ENCODE measurements at regions not wholly inside any gene's neighbourhood (a gene's known extent, or its start where the extent isn't known, plus 50 kb on each side); places are given as distances from the start of the nearest gene placed in this dataset.
"Not testable (repeated sequence)": the region's sequence is repeated elsewhere in the genome, so short reads cannot be mapped to it uniquely, and the experiment has no call there.

DNA sequence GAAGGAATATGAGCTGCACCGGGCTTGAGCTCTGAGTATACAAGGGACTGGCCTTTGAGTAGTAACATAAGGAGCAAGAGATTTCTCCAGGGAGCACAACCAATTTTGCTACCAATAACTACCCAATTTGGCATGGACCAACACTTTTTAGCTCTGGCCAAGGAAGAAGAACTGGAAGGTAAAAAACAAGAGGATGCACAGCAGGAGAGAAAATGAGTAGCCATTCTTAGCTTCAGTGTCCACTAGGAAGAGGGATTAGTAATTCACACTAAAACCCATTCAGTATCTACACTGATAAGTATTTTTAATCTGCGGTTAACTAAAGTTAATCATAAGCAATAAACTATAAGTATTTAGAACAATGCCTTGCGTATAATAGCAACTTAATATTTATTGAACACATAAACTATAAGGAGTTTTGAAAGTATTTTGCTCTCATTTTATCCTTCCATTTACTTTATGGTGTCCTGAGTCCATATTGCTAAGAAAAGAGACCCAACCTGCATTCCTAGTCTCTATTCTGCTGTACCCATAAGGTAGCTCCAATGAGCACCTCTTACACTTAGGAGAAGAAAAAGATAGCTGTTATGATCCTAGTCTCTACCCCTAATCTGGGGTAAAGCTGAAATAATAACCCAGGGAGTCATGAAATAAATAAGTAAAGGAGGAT is 268.9 kb downstream of the IGSF11 start:
- DNase-seq = no peak

DNA sequence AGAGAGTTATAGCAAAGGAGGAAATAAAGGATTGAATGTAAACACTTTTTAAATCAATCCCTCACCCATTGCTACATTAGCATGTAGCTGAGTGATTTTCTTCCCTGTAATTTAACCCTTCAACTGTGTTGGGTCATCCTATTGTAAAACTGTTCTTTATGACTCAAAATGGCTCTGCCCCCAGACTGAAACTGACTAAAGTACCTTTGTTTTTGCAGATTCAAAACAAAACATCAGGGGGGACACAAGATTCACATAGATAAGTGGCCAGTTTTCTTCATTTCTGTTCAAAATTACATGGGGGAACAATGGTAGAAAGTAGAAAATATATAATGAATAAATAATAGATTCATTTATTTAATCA is 268.4 kb downstream of the IGSF11 start:
- no peak for DNase-seq

DNA sequence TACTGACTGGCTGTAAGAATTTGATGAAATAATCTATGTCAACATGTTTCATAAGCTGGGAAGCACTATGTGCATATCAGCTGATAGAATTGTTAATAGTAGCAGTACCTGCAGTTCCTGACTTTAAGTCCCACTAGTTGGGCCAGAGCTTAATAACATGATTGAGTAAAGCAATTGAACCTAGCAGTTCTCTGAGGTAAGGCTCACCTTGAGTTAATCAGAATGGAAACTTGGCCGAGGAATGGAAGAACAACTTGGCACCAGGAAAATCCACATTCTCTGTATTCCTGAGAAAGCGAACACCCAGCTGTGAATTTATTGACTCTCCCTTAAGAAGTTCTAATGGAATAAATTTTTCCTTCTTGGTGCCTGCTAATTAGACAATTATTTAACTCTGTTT is 262.6 kb downstream of the IGSF11 start:
- DNase-seq = no peak

DNA sequence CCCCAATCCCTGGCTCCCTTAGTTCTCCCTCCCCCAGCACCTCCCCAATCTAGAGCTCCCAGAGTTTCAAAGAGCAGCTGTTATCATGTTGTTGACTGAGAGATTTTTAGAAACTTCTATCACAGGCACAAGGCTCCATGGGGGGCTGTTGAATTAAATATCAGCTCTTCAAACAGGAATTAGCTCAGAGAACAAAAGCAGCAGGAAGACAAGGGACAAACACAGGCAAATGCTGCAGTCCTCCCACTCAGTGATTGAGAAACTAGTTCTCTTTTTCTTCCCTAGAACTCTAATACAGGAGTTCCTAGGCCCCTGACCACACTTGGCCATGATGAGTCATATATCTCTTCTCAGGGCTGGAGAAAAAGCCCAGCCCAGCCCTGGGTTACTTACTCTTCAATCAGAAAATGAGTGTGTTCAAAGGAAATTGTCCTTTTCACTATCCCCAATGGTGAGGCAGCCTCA is 262.1 kb downstream of the IGSF11 start:
- no peak for DNase-seq

DNA sequence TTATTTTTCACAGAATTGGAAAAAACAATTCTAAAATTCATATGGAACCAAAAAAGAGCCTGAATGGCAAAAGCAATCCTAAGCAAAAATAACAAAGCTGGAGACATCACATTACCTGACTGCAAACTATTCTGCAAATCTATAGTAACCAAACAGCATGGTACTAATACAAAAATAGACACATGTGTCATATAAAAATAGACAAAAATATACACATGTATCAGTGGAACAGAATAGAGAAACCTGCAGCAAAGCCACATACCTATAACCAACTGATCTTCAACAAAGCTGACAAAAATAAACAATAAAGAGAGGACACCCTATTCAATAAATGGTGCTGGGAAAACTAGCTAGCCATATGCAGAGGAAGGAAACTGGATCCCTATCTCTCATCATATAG is 259.6 kb downstream of the IGSF11 start:
- DNase-seq = no peak

DNA sequence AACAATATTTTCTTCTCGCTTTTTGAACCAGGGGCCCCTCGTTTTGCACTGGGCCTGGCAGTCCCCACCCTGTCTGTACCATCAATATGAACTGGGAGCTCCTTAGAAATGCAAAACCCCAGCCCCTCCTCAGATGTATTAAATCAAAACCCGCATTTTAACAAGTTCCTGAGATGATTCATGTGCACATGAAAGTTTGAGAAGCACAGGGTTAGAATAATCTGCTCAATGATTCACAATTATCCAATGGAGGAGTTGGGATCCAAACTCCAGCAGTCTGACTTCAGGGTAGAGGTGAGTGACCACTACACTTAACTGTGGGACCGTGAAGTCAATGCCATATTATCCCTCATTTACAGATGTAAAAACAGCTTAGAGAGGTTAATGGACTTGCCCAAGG is 256.4 kb downstream of the IGSF11 start:
- DNase-seq = no peak

DNA sequence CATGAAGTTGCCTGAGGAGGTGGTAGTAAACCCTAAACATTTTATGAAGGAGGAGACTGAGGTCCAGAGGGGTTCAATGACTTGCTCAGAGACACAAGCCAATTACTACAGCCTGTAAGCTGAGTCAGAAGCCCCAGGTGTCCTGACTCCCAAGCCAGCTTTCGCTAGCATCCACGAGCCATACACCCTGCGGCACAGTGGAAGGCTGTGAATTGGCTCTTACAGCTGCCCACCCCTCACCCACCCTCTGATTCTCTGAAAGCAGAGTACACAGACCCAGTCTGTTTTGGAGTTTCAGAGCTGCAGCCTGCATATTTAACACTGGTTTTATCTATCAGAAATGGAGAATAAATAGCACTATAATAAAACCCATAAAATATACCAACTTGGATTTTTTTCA is 253.4 kb downstream of the IGSF11 start:
- DNase-seq = no peak

DNA sequence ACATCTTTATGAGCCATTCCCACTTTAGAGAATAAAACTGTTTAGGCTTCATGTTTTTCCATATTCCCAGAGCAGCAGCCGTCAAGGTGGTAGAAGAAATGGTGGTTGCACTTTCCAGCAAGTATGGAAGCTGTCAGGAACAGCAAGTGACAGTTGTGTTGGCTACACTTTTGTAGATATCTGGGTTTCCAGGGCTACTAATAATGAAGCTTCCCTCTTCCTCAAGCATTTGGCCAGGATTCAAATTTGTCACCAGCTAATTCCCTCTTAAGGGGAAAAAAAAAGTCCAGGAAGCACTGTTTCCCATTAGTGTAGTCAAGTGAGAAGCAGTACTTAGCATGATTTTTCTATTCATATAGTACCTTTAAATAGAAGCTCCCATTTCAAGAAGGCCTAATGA is 252.8 kb downstream of the IGSF11 start:
- no peak for DNase-seq

DNA sequence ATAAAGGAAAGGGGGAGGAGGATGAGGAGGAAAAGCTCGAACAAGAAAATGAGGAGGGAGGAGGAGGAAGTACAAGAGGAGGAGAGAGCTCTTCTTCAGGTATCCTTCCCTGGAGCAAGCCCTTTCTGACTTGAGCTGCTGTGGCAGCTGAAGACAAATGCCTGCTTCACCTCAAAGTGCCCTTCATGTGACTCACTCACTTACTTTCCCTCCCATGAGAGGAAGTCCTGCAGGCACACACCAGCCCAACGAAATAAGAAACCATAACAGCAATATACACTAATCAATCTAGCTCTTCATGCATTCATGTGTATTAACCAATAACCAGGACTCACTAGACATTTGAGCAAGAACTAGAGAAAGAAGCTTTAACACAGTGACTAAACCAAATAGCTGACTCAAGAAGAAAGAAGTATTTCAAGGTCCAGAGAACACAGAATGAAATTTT is 251.9 kb downstream of the IGSF11 start:
- no peak for DNase-seq

DNA sequence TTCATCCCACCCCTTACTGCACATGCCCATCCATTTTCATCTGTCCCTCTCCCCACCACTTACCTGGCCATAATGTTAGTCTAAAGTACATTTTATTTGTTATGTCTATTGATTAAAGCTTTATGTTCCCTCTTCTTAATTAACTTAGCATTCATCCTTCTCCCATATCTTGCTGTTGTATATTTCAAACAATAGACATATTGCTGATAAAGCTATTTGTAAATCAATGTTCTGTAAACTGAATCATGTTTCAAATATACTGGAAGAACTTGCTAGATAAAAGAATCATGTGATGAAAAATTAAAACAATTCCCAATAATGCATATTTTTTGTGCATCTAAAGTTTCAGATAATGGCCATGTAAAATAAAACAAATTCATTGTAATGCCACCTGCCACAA is 249.2 kb downstream of the IGSF11 start:
- no peak for DNase-seq

DNA sequence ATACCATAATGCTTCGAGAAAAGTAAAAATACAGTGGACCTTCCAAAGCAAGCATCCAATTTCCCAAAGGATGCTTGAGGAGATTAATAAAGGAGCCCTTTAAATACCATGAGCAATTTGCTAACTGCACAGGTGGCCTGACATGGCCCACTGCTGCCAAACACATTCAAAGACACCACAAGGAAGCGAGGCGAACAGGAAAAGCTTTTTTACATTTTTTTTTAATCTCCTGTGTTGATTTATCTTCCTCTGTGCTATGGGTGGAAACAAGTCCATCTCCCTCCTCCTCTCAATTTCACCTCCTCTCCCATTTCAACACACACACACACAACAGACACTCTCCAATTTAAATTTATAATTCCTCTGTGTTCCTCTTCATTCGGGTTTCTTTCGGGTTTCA is 243.4 kb downstream of the IGSF11 start:
- no peak for DNase-seq

DNA sequence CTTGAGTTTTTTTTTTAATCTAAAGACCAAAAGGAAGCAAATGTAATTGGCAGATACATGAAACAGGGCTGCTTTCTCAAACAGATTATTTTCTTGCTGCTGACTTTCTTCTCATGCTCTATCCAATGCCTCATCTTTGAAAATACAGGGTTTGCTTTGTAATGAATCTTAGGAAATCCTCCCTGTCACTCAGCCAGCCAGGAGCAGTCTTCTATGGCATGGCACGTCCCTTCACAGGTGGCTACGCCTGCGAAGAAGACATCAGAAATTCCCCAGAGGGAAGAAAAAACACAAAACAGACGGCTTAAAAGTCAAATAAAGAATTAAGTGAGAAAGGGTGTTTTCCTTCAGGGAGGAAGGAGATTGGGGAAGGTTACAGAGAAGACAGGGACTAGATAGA is 242.5 kb downstream of the IGSF11 start:
- DNase-seq = no peak

DNA sequence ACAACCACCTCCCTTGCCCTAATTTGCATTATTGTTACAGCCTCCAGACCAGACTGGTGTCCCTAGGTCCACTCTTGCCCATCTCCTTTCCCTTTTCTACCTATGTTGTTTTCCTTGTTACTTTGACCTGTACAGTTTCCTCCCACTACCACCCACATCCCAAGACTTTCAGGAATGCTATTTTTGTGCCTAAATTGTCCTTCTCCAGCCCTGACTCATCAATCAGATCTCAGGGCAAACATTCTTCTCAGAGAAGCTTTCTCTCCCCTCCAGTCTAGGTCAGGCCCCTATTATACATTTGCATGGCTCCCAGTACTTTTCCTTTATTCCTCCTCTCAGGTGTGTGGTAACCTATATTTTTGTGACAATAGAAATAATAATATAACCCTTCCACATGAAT is 241.5 kb downstream of the IGSF11 start:
- no peak for DNase-seq

DNA sequence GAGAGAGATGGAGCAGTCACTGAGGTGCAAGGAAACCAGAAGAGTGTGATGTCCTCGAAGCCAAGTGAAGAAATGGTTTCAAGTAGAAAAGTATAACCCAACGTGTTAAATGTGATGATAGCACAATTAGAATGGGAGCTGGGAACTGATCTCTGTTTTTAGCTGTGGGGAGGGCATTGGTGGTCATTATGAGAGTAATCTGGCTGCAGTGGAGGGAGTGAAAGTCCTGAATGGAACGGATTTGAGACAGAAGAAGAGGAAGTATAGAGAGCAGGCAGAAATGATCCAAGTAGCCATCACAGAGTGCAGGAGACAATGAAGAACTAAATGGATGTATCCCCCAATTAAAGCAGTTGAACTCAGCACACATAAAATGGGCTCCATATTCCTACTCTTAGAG is 235.3 kb downstream of the IGSF11 start:
- DNase-seq = no peak

DNA sequence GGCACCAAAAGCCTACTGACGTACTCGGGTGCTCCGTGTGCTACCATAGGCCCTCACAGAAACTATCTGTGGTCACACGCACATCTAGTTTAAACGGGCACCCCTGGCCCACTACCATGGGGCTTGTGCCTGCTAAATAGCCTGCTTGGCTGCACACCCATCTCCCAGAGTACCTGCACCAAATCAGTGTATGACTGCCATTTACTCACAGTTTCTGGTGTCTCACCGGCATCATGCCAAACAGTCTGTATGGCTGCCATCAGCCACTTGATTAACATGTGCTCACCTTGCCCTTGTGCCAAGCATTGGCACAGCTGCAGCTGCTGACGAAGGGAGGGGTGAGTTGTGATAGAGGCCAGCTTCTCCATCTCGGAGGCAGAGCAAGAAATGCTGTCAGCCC is 232.7 kb downstream of the IGSF11 start:
- DNase-seq = no peak

DNA sequence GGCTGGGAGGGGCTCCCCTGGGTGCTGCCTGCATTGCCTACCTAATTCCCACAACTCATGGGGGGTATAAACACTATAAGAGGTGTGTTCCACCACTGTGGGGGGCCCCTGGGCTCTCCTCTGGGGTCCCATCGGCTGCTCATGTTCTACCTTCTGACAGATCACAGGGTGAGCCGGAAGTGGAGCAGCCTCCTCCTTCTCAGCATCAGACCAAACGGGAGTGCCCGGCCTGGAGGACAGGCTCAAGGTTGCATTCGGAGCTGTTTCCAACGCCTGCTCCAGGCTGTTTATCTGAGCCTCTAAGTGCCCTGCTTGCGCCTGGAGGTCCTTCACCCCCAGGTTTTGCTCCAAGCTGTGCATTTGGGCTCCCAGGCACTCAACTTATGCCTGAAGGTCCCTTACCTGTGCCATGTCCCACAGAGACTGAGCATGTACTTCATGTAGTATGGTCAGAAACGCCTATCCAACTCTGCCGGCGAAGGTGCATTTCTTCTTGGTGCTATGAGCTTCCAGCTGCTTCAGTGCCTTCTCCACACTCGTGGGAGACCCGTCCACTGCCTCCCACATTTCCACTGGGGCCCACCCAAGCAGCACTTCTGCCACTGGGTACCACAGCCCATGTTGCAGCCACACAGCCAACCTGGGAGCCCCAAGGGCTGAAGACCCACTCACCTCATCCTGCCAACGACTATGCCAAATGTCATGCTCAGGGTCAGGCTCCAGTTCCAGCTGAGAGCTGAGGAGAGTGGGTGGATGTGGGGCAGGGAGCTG is 232.1 kb downstream of the IGSF11 start:
- no peak for DNase-seq

DNA sequence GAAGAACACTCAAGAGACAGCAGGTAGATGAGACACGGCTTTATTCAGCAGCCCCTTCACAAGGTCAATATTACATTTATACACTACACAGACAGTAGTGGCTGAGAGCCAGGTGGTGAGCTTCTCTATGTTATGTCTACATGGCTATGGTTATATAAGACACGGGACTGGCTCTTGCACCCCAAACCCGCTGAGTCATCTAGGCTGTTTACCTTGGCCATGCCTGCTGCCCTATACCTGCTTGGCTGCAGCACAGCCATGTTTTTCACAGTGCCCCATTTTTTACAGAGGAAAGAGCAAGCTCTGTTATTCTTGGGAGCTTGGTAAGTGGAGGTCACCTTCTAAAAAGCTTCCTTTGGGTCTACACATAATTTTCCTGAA is 231.6 kb downstream of the IGSF11 start:
- no peak for DNase-seq

DNA sequence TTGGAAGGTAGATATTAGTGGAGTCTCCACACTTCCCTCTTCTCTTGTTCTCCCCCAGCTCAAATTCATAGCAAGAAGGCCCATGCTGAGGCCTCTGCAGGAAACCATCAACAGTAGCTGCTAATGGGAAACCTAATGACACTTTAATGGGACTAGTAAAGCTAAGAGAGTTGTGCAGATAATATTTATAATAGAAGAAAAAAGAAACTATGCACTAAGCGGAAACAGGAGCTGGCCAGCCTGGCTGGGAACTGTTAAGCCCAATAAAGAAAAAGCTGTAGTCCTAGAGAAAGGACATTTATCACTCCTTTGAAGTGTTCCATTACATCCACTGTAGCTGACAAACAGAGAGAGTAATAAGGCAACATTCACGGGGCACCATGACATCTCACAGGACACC is 229.6 kb downstream of the IGSF11 start:
- no peak for DNase-seq

DNA sequence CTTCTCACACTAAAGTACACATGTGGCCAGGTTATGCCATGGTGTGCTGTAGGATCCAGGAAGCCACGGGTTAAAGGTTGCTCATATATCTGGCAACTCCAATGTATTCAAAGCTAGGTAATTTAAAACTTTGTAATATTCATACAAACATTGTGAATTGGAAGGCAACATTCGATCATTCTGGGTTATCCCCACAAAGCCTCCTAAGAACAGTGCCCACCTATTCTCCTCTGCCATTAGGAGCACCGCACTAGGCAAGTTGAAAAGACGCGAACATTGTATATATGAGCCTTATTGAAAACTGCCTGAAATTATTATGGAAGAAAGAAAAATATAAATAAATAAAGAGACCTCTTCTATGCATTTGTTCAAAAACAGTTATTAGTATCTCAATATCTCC is 228.2 kb downstream of the IGSF11 start:
- no peak for DNase-seq

DNA sequence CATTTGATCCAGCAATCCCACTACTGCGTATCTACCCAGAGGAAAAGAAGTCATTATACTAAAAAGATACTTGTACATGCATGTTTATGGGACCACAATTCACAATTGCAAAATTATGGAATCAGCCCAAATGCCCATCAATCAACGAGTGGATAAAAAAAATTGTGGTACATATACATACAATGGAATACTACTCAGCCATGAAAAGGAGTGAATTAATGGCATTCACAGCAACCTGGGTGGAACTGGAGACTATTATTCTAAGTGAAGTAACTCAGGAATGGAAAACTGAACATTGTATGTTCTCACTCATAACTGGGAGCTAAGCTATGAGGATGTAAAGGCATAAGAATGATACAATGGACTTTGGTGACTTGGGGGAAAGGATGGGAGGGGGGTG is 227.3 kb downstream of the IGSF11 start:
- not testable (repeated sequence) for DNase-seq

DNA sequence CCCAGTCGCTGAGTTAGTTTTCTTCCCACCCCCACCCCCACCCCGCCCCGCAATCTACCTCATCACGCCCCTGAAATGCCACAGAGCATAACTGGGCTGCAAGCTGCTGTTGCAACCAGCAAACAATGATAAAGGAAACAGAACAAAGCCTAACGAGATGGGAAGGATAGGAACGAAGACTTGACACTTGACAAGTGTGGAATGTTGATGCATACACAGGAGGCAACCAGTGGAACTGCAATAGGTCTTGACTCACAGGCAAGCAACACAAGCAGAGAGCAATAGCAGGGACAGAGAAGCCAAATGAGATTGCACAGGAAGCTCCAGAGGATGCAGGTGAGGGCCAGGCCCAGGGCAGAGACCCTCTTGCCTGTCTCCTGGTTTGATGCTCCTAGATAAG is 225.9 kb downstream of the IGSF11 start:
- DNase-seq = no peak

DNA sequence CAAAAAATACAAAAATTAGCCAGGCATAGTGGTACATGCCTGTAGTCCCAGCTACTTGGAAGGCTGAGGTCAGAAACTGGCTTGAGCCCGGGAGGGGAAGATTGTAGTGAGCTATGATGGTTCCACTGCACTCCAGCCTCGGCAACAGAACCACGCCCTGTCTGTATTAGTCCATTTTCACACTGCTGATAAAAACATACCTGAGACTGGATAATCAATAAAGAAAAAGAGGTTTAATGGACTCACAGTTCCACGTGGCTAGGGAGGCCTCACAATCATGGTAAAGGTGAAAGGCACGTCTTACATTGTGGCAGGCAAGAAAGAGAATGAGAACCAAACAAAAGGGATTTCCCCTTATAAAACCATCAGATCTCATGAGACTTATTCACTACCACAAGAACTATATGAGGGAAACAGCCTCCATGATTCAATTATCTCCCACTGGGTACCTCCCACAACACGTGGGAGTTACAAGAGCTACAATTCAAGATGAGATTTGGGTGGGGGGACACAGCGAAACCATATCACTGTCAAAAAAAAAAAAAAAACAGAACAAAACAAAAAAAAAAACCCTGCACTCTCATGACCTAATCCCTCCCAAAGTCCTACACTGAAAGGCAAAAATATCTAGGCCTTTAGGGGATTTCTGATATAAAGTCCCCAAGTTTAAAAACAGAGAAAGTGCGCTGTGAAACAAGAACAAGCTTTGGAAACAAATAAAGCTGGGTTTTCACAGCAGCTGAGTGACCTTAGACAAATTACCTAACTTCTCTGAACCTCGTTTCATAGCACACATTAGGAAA is 224.7 kb downstream of the IGSF11 start:
- no peak for DNase-seq

DNA sequence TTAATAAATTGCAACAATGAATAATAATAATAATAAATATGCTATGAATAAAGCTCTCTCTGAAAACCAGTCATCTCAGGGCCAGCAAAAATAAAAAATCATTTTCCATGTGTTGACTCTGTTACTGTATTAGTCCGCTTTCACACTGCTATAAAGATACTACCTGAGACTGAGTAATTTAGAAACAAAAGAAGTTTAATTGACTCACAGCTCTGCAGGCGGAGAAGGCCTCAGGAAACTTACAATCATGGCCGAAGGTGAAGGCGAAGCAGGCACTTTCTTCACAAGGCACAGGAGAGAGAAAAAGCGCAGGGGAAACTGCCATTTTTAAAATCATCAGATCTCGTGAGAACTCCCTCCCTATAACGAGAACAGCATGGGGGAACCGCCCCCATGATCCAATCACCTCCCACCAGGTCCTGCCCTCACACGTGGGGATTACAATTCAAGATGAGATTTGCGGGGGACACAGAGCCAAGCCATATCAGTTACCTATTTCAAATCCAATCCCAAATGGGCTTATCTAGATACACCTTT is 224.1 kb downstream of the IGSF11 start:
- no peak for DNase-seq
